ENCODE measurements at regions not wholly inside any gene's neighbourhood (a gene's known extent, or its start where the extent isn't known, plus 50 kb on each side); places are given as distances from the start of the nearest gene placed in this dataset.

- FAIRE-seq (no peak), DNase-seq (ENCODE audit: low read depth, low spot score) (no peak)
- Histone ChIP-seq H4K20me1 (ENCODE audit: control insufficient read depth, extremely low read depth, insufficient read depth, low read length) (no peaks in the 10 kb centered on the region), H3K79me2 (ENCODE audit: control insufficient read depth, insufficient read depth, low read length) (no peaks in the 10 kb centered on the region), H3K9me3 (ENCODE audit: control insufficient read depth, low read depth, low read length) (peaks cover 8% of the 10 kb centered on the region), H3K9me1 (ENCODE audit: control insufficient read depth, extremely low read depth, insufficient read depth, low read length) (no peaks in the 10 kb centered on the region), H3K4me2 (ENCODE audit: control insufficient read depth, extremely low read depth, insufficient read depth, low read depth, low read length) (no peak overlapping the region), H3K4me1 (ENCODE audit: control insufficient read depth, extremely low read depth, insufficient read depth, low read length) (no peaks in the 10 kb centered on the region), H3K27ac (ENCODE audit: control insufficient read depth, insufficient read depth, low read length) (no peak overlapping the region), H3K36me3 (ENCODE audit: control insufficient read depth in 2 of 2, extremely low read depth in 1 of 2, insufficient read depth in 2 of 2, low read length in 2 of 2) (no peaks in the 10 kb centered on the region), H3K27me3 (ENCODE audit: control insufficient read depth, extremely low read depth, insufficient read depth, low read length) (peaks cover 17% of the 10 kb centered on the region), H3K4me3 (ENCODE audit: control insufficient read depth in 2 of 3, extremely low read depth in 1 of 3, insufficient read depth in 2 of 3, low read depth in 1 of 3, low read length in 3 of 3) (no peak overlapping the region), H3K9ac (ENCODE audit: control insufficient read depth, extremely low read depth, insufficient read depth, low read length) (no peak overlapping the region), H2AFZ (ENCODE audit: control insufficient read depth, low read length) (no peak overlapping the region)
- TF ChIP-seq EZH2 (IDR thresholded peaks at IDR 0.05; ENCODE audit: low read length) = no peak
- TF ChIP-seq, protein P1, sequence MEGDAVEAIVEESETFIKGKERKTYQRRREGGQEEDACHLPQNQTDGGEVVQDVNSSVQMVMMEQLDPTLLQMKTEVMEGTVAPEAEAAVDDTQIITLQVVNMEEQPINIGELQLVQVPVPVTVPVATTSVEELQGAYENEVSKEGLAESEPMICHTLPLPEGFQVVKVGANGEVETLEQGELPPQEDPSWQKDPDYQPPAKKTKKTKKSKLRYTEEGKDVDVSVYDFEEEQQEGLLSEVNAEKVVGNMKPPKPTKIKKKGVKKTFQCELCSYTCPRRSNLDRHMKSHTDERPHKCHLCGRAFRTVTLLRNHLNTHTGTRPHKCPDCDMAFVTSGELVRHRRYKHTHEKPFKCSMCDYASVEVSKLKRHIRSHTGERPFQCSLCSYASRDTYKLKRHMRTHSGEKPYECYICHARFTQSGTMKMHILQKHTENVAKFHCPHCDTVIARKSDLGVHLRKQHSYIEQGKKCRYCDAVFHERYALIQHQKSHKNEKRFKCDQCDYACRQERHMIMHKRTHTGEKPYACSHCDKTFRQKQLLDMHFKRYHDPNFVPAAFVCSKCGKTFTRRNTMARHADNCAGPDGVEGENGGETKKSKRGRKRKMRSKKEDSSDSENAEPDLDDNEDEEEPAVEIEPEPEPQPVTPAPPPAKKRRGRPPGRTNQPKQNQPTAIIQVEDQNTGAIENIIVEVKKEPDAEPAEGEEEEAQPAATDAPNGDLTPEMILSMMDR (optimal IDR thresholded peaks at IDR 0.05 in 1 of 3, IDR thresholded peaks at IDR 0.05 in 1 of 3, conservative IDR thresholded peaks at IDR 0.05 in 1 of 3; ENCODE audit: extremely low read depth in 1 of 3, insufficient read depth in 2 of 3, low read length in 3 of 3) = no peak
- dilution Hi-C loops (cut with MboI; ENCODE audit: extremely low pct_ligation_motif_present, low sequenced_read_pairs) = no loop called here
These were observed 229.0 kb upstream of the NLRP1 start for GRCh38 chr17:5813357-5813756.

DNA sequence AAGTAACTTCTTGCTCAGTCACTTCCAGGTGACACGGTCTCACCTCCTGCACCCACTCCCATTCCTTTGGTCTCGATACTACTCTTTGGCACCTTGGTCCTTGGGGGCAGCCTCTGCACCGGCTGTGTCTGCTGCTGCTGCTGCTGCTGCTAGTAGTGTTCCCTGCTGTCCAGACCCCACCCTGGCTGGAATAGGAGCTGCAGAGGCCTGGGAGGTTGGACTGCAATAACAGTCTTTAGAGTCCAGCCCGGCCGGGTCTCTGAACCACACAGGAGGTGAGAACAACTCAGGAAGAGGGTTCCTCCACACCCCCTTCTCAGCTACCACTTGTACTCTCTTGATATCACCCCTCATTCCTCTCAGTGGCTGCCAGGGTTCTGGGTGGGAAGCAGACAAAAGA is 231.1 kb upstream of the NLRP1 start:
- Histone ChIP-seq H3K9me3 (ENCODE audit: control insufficient read depth, low read depth, low read length) (no peaks in the 10 kb centered on the region), H3K36me3 (ENCODE audit: control insufficient read depth in 2 of 2, extremely low read depth in 1 of 2, insufficient read depth in 2 of 2, low read length in 2 of 2) (no peaks in the 10 kb centered on the region), H3K27ac (ENCODE audit: control insufficient read depth, insufficient read depth, low read length) (no peak overlapping the region), H3K9me1 (ENCODE audit: control insufficient read depth, extremely low read depth, insufficient read depth, low read length) (no peaks in the 10 kb centered on the region), H3K9ac (ENCODE audit: control insufficient read depth, extremely low read depth, insufficient read depth, low read length) (no peak overlapping the region), H3K4me3 (ENCODE audit: control insufficient read depth in 2 of 3, extremely low read depth in 1 of 3, insufficient read depth in 2 of 3, low read depth in 1 of 3, low read length in 3 of 3) (no peak overlapping the region), H3K79me2 (ENCODE audit: control insufficient read depth, insufficient read depth, low read length) (no peaks in the 10 kb centered on the region), H4K20me1 (ENCODE audit: control insufficient read depth, extremely low read depth, insufficient read depth, low read length) (no peaks in the 10 kb centered on the region), H3K27me3 (ENCODE audit: control insufficient read depth, extremely low read depth, insufficient read depth, low read length) (peaks cover 17% of the 10 kb centered on the region), H3K4me1 (ENCODE audit: control insufficient read depth, extremely low read depth, insufficient read depth, low read length) (no peaks in the 10 kb centered on the region), H2AFZ (ENCODE audit: control insufficient read depth, low read length) (no peak overlapping the region), H3K4me2 (ENCODE audit: control insufficient read depth, extremely low read depth, insufficient read depth, low read depth, low read length) (no peak overlapping the region)
- DNase-seq (ENCODE audit: low read depth, low spot score) (no peak), FAIRE-seq (no peak)
- no peak for TF ChIP-seq EZH2 (IDR thresholded peaks at IDR 0.05; ENCODE audit: low read length)
- dilution Hi-C loops (cut with MboI; ENCODE audit: extremely low pct_ligation_motif_present, low sequenced_read_pairs) = no loop called here

DNA sequence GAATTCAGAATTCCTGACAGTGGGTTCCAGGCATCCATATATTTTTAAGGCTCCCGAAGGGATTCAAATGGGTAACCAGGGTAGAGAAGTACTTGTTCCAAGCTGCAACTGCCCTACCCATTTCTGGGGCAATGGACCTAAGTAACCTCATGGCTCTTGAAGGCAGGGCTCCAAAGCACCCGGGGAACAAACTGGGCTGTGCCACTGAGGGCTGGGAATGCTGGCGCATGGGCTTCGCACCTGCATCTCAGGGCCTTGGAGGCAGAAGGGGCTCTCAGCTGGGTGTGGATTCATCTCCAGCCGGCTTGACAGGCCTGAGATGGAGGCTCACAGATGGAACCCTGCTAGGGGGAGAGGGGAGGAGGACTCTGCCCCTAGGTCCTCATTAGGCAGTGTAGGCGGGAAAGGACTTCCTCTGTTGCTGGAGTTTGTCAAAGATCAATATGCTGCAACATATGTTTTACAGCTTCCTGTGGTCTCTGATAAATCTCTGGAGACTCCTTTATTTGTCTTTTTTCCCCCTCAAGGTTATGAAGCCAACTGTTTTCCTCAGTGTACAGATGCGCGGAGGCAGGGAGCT is 232.3 kb upstream of the NLRP1 start:
- Histone ChIP-seq H3K9ac (ENCODE audit: control insufficient read depth, extremely low read depth, insufficient read depth, low read length) (no peak overlapping the region), H2AFZ (ENCODE audit: control insufficient read depth, low read length) (no peak overlapping the region), H4K20me1 (ENCODE audit: control insufficient read depth, extremely low read depth, insufficient read depth, low read length) (no peaks in the 10 kb centered on the region), H3K27ac (ENCODE audit: control insufficient read depth, insufficient read depth, low read length) (no peak overlapping the region), H3K9me1 (ENCODE audit: control insufficient read depth, extremely low read depth, insufficient read depth, low read length) (no peaks in the 10 kb centered on the region), H3K27me3 (ENCODE audit: control insufficient read depth, extremely low read depth, insufficient read depth, low read length) (peaks cover 17% of the 10 kb centered on the region), H3K4me2 (ENCODE audit: control insufficient read depth, extremely low read depth, insufficient read depth, low read depth, low read length) (no peak overlapping the region), H3K9me3 (ENCODE audit: control insufficient read depth, low read depth, low read length) (no peaks in the 10 kb centered on the region), H3K79me2 (ENCODE audit: control insufficient read depth, insufficient read depth, low read length) (no peaks in the 10 kb centered on the region), H3K4me1 (ENCODE audit: control insufficient read depth, extremely low read depth, insufficient read depth, low read length) (peaks cover 3% of the 10 kb centered on the region), H3K4me3 (ENCODE audit: control insufficient read depth in 2 of 3, extremely low read depth in 1 of 3, insufficient read depth in 2 of 3, low read depth in 1 of 3, low read length in 3 of 3) (no peak overlapping the region), H3K36me3 (ENCODE audit: control insufficient read depth in 2 of 2, extremely low read depth in 1 of 2, insufficient read depth in 2 of 2, low read length in 2 of 2) (no peaks in the 10 kb centered on the region)
- DNase-seq (ENCODE audit: low read depth, low spot score) (no peak), FAIRE-seq (no peak)
- no peak for TF ChIP-seq EZH2 (IDR thresholded peaks at IDR 0.05; ENCODE audit: low read length)
- TF ChIP-seq, protein P1 (optimal IDR thresholded peaks at IDR 0.05 in 1 of 3, IDR thresholded peaks at IDR 0.05 in 1 of 3, conservative IDR thresholded peaks at IDR 0.05 in 1 of 3; ENCODE audit: extremely low read depth in 1 of 3, insufficient read depth in 2 of 3, low read length in 3 of 3) = no peak
- dilution Hi-C loops (cut with MboI; ENCODE audit: extremely low pct_ligation_motif_present, low sequenced_read_pairs) = no loop called here

Data from keratinocyte (primary cell).